Ishikawa (cell line): ENCODE measurements at regions not wholly inside any gene's neighbourhood (a gene's known extent, or its start where the extent isn't known, plus 50 kb on each side); places are given as distances from the start of the nearest gene placed in this dataset.

ENCODE experiments used
- CEBPB ChIP-seq: IDR thresholded peaks from 2 replicates; pipeline ENCODE4 v1.6.1; 2012
- CREB1 ChIP-seq: IDR thresholded peaks from 2 replicates; pipeline ENCODE4 v1.6.1; 2012; ENCODE audit warnings: low read depth
- EGR1 ChIP-seq: IDR thresholded peaks from 2 replicates; pipeline ENCODE4 v1.6.1; 2012
- EP300 ChIP-seq: IDR thresholded peaks from 2 replicates; pipeline ENCODE4 v1.6.1; 2012; ENCODE audit warnings: borderline replicate concordance
- FOXM1 ChIP-seq: IDR thresholded peaks from 2 replicates; pipeline ENCODE4 v1.6.1; 2012; ENCODE audit warnings: low read depth, borderline replicate concordance
- NFIC ChIP-seq: IDR thresholded peaks from 2 replicates; pipeline ENCODE4 v1.6.1; 2012
- TAF1 ChIP-seq: IDR thresholded peaks from 2 replicates; pipeline ENCODE4 v1.6.1; 2012; ENCODE audit warnings: low read depth, mild to moderate bottlenecking
- ZBTB7A ChIP-seq: IDR thresholded peaks from 2 replicates; pipeline ENCODE4 v1.6.1; 2012; ENCODE audit warnings: low read depth
- TF ChIP-seq, protein P1 (sequence below): IDR thresholded peaks from 2 replicates; pipeline ENCODE4 v1.6.1; 2012
- TF ChIP-seq, protein P2 (sequence below): IDR thresholded peaks from 2 replicates; pipeline ENCODE4 v1.6.1; 2012; ENCODE audit warnings: low read depth, mild to moderate bottlenecking

DNA sequence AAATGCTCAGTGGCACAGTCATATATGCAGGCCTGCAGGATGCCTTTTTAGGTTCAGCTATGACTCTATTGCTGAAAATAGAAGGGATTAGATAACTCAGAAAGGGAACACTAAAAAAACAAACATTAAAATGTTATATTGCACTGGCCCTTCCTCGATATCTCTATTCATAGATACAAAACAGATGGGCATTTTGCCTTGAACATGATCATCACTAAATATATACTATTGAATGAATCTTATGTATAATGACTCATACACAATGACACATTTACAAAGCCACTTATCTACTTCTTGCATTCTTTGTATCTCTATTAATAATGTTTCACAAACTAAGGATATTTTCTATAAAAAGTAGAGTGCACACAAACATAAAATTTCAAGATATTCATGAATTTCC lies 2352.8 kb upstream of the RAG2 start:
- TF ChIP-seq FOXM1 (no peak), EP300 (no peak), EGR1 (no peak), NFIC (no peak), CEBPB (no peak), ZBTB7A (no peak), TAF1 (no peak), CREB1 (no peak)
- TF ChIP-seq, protein P1, sequence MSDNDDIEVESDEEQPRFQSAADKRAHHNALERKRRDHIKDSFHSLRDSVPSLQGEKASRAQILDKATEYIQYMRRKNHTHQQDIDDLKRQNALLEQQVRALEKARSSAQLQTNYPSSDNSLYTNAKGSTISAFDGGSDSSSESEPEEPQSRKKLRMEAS: no peak
- TF ChIP-seq, protein P2, sequence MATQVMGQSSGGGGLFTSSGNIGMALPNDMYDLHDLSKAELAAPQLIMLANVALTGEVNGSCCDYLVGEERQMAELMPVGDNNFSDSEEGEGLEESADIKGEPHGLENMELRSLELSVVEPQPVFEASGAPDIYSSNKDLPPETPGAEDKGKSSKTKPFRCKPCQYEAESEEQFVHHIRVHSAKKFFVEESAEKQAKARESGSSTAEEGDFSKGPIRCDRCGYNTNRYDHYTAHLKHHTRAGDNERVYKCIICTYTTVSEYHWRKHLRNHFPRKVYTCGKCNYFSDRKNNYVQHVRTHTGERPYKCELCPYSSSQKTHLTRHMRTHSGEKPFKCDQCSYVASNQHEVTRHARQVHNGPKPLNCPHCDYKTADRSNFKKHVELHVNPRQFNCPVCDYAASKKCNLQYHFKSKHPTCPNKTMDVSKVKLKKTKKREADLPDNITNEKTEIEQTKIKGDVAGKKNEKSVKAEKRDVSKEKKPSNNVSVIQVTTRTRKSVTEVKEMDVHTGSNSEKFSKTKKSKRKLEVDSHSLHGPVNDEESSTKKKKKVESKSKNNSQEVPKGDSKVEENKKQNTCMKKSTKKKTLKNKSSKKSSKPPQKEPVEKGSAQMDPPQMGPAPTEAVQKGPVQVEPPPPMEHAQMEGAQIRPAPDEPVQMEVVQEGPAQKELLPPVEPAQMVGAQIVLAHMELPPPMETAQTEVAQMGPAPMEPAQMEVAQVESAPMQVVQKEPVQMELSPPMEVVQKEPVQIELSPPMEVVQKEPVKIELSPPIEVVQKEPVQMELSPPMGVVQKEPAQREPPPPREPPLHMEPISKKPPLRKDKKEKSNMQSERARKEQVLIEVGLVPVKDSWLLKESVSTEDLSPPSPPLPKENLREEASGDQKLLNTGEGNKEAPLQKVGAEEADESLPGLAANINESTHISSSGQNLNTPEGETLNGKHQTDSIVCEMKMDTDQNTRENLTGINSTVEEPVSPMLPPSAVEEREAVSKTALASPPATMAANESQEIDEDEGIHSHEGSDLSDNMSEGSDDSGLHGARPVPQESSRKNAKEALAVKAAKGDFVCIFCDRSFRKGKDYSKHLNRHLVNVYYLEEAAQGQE: no peak
